Peyer's patch (tissue), 4 donors: ENCODE measurements at regions not wholly inside any gene's neighbourhood (a gene's known extent, or its start where the extent isn't known, plus 50 kb on each side); places are given as distances from the start of the nearest gene placed in this dataset.

ENCODE experiments used
- DNase-seq, 3 donors: peaks; one replicate each; pipeline ENCODE4 v3.0.0-alpha.2; 2017 to 2019
- H3K27ac ChIP-seq, 4 donors: fragments of 200-600 bp; sonication (generic); one replicate each; pipeline ENCODE4 v1.5.1; 2016 to 2019
- H3K27me3 ChIP-seq, 2 donors: fragments of 200-600 bp; sonication (generic); one replicate each; pipeline ENCODE4 v1.5.1; 2019
- H3K36me3 ChIP-seq, 3 donors: fragments of 200-600 bp; sonication (generic); one replicate each; pipeline ENCODE4 v1.5.1; 2016 to 2019
- H3K4me1 ChIP-seq, 4 donors: fragments of 200-600 bp; sonication (generic); one replicate each; pipeline ENCODE4 v1.5.1; 2016 to 2019
- H3K4me3 ChIP-seq, 4 donors: fragments of 200-600 bp; sonication (generic); 1 replicate in 3 of 4; 2 replicates in 1 of 4; pipeline ENCODE4 v1.5.1; 2016 to 2019; ENCODE audit warnings: mild to moderate bottlenecking in 1 of 4
- H3K9me3 ChIP-seq, 4 donors: fragments of 200-600 bp; sonication (generic); one replicate each; pipeline ENCODE4 v1.5.1; 2016 to 2019; ENCODE audit warnings: mild to moderate bottlenecking in 1 of 4
- CTCF ChIP-seq, 6 experiments: fragments of 450-650 bp in 4 of 6; fragments of 200-600 bp in 2 of 6; sonication (generic) in 1 of 6; IDR thresholded peaks; one replicate each; pipeline ENCODE4 v1.5.1; 2017 to 2019; ENCODE audit warnings: antibody characterized with exemption in 6 of 6, mild to moderate bottlenecking in 3 of 6, moderate library complexity in 1 of 6
- POLR2A ChIP-seq, 2 donors: fragments of 450-650 bp; IDR thresholded peaks; one replicate each; pipeline ENCODE4 v1.5.1; 2017; ENCODE audit warnings: antibody characterized with exemption in 2 of 2, mild to moderate bottlenecking in 2 of 2, moderate library complexity in 2 of 2

GRCh38 chr5:97955450-97955849 lies 772.4 kb upstream of the RIOK2 start:
- Histone ChIP-seq H3K36me3 (no peaks in the 10 kb centered on the region), H3K27me3 (no peaks in the 10 kb centered on the region), H3K4me3 (no peak overlapping the region), H3K27ac (no peak overlapping the region), H3K9me3 (no peaks in the 10 kb centered on the region), H3K4me1 (no peaks in the 10 kb centered on the region)
- no peak for DNase-seq
- TF ChIP-seq CTCF (IDR thresholded peaks at IDR 0.05) (no peak), POLR2A (IDR thresholded peaks at IDR 0.05) (no peak)

GRCh38 chr5:97967292-97967691 lies 784.2 kb upstream of the RIOK2 start:
- no peak overlapping the region for H3K4me3 ChIP-seq
- no peak for DNase-seq
- no peak for TF ChIP-seq CTCF (IDR thresholded peaks at IDR 0.05)
- no peaks in the 10 kb centered on the region for H3K4me1 ChIP-seq
- no peaks in the 10 kb centered on the region for H3K9me3 ChIP-seq
- H3K36me3 ChIP-seq = no peaks in the 10 kb centered on the region
- no peak overlapping the region for H3K27ac ChIP-seq
- no peaks in the 10 kb centered on the region for H3K27me3 ChIP-seq

GRCh38 chr5:97968346-97968745 lies 785.3 kb upstream of the RIOK2 start:
- TF ChIP-seq POLR2A (IDR thresholded peaks at IDR 0.05) (no peak), CTCF (IDR thresholded peaks at IDR 0.05) (no peak)

GRCh38 chr5:97979740-97980139 lies 793.7 kb upstream of the RGMB start:
- Histone ChIP-seq H3K27me3 (no peaks in the 10 kb centered on the region), H3K9me3 (no peaks in the 10 kb centered on the region), H3K27ac (no peak overlapping the region), H3K36me3 (no peaks in the 10 kb centered on the region), H3K4me3 (no peak overlapping the region), H3K4me1 (no peaks in the 10 kb centered on the region)
- no peak for DNase-seq
- TF ChIP-seq POLR2A (IDR thresholded peaks at IDR 0.05) (no peak), CTCF (IDR thresholded peaks at IDR 0.05) (no peak)

More at GRCh38 chr5:97968346-97968745, 785.3 kb upstream of the RIOK2 start:
- Histone ChIP-seq H3K36me3 (no peaks in the 10 kb centered on the region), H3K27ac (no peak overlapping the region), H3K27me3 (no peaks in the 10 kb centered on the region), H3K4me3 (no peak overlapping the region), H3K9me3 (no peaks in the 10 kb centered on the region), H3K4me1 (no peaks in the 10 kb centered on the region)
- DNase-seq = no peak

GRCh38 chr5:97980291-97980690 lies 793.2 kb upstream of the RGMB start:
- H3K27ac ChIP-seq = no peak overlapping the region
- no peak overlapping the region for H3K4me3 ChIP-seq
- H3K9me3 ChIP-seq = no peaks in the 10 kb centered on the region
- H3K4me1 ChIP-seq = no peaks in the 10 kb centered on the region
- TF ChIP-seq POLR2A (IDR thresholded peaks at IDR 0.05) (no peak), CTCF (IDR thresholded peaks at IDR 0.05) (no peak)
- no peak for DNase-seq
- no peaks in the 10 kb centered on the region for H3K27me3 ChIP-seq
- no peaks in the 10 kb centered on the region for H3K36me3 ChIP-seq

GRCh38 chr5:97986069-97986468 lies 787.4 kb upstream of the RGMB start:
- Histone ChIP-seq H3K9me3 (no peaks in the 10 kb centered on the region), H3K27me3 (no peaks in the 10 kb centered on the region), H3K27ac (no peak overlapping the region), H3K4me3 (no peak overlapping the region), H3K36me3 (no peaks in the 10 kb centered on the region), H3K4me1 (no peaks in the 10 kb centered on the region)
- no peak for DNase-seq
- TF ChIP-seq CTCF (IDR thresholded peaks at IDR 0.05) (no peak), POLR2A (IDR thresholded peaks at IDR 0.05) (no peak)
